ENCODE measurements at regions not wholly inside any gene's neighbourhood (a gene's known extent, or its start where the extent isn't known, plus 50 kb on each side); places are given as distances from the start of the nearest gene placed in this dataset.
"Not testable (repeated sequence)": the region's sequence is repeated elsewhere in the genome, so short reads cannot be mapped to it uniquely, and the experiment has no call there.

- no peaks in the 10 kb centered on the region for H3K36me3 ChIP-seq (ENCODE audit: insufficient read depth in 1 of 2, low read depth in 1 of 2)
- intact Hi-C loops (cut with DNase I), result no loop called here
- TF ChIP-seq CTCF (IDR thresholded peaks at IDR 0.05), result no peak
- no peak overlapping the region for H3K4me3 ChIP-seq
- ATAC-seq, result no peak
- DNase-seq, result no peak
- H3K4me1 ChIP-seq, result no peaks in the 10 kb centered on the region
- H3K27ac ChIP-seq, result no peak overlapping the region
- H3K9me3 ChIP-seq, result no peaks in the 10 kb centered on the region
- H3K27me3 ChIP-seq (ENCODE audit: insufficient read depth in 3 of 3, low read length in 2 of 3), result peaks cover 0 to 24% (median 1%) of the 10 kb centered on the region in 3 donors
- 47 to 53% (median 50%) methylated on average over 6 of the region's 6 CpGs for WGBS, 3 donors
Measured at GRCh38 chr13:27348461-27348860, 76.0 kb upstream of the GTF3A start.

GRCh38 chr13:27349458-27349857, 75.0 kb upstream of the GTF3A start:
- H3K36me3 ChIP-seq (ENCODE audit: insufficient read depth in 1 of 2, low read depth in 1 of 2), result no peaks in the 10 kb centered on the region
- H3K4me3 ChIP-seq, result no peak overlapping the region
- H3K9me3 ChIP-seq, result no peaks in the 10 kb centered on the region
- no peak for DNase-seq
- H3K27me3 ChIP-seq (ENCODE audit: insufficient read depth in 3 of 3, low read length in 2 of 3), result peaks cover 0 to 23% (median 0%) of the 10 kb centered on the region in 3 donors
- intact Hi-C loops (cut with DNase I), result no loop called here
- 66 to 83% (median 71%) methylated on average over 3 of the region's 3 CpGs for WGBS, 3 donors
- H3K27ac ChIP-seq, result no peak overlapping the region
- no peak for ATAC-seq
- no peak for TF ChIP-seq CTCF (IDR thresholded peaks at IDR 0.05)
- H3K4me1 ChIP-seq, result no peaks in the 10 kb centered on the region

GRCh38 chr13:27350825-27351224, 73.6 kb upstream of the GTF3A start:
- ATAC-seq, result not testable (repeated sequence)
- 87 to 90% (median 89%) methylated on average over 6 of the region's 6 CpGs for WGBS, 3 donors

GRCh38 chr13:27352698-27353097, 71.7 kb upstream of the GTF3A start:
- H3K36me3 ChIP-seq (ENCODE audit: insufficient read depth in 1 of 2, low read depth in 1 of 2), result no peaks in the 10 kb centered on the region
- DNase-seq (no peak), ATAC-seq (no peak)
- H3K4me1 ChIP-seq, result no peaks in the 10 kb centered on the region
- WGBS, 3 donors, result 84 to 85% (median 85%) methylated on average over 11 of the region's 11 CpGs
- intact Hi-C loops (cut with DNase I), result no loop called here
- H3K27ac ChIP-seq, result no peak overlapping the region
- H3K9me3 ChIP-seq, result no peaks in the 10 kb centered on the region
- peaks cover 0 to 16% (median 0%) of the 10 kb centered on the region in 3 donors for H3K27me3 ChIP-seq (ENCODE audit: insufficient read depth in 3 of 3, low read length in 2 of 3)
- H3K4me3 ChIP-seq, result no peak overlapping the region
- TF ChIP-seq CTCF (IDR thresholded peaks at IDR 0.05), result no peak

More at GRCh38 chr13:27350825-27351224, 73.6 kb upstream of the GTF3A start:
- peaks cover 0 to 23% (median 0%) of the 10 kb centered on the region in 3 donors for H3K27me3 ChIP-seq (ENCODE audit: insufficient read depth in 3 of 3, low read length in 2 of 3)
- intact Hi-C loops (cut with DNase I); H3K27ac ChIP-seq; DNase-seq; H3K4me1 ChIP-seq; H3K36me3 ChIP-seq (ENCODE audit: insufficient read depth in 1 of 2, low read depth in 1 of 2); H3K9me3 ChIP-seq; H3K4me3 ChIP-seq: not testable (repeated sequence)

GRCh38 chr13:27353166-27353583, 71.2 kb upstream of the GTF3A start:
- no peaks in the 10 kb centered on the region for H3K9me3 ChIP-seq
- H3K27ac ChIP-seq, result no peak overlapping the region
- H3K4me1 ChIP-seq, result no peaks in the 10 kb centered on the region
- H3K27me3 ChIP-seq (ENCODE audit: insufficient read depth in 3 of 3, low read length in 2 of 3), result peaks cover 0 to 14% (median 0%) of the 10 kb centered on the region in 3 donors
- no peak for DNase-seq
- no peak for ATAC-seq
- H3K36me3 ChIP-seq (ENCODE audit: insufficient read depth in 1 of 2, low read depth in 1 of 2), result no peaks in the 10 kb centered on the region
- intact Hi-C loops (cut with DNase I), result no loop called here
- no peak overlapping the region for H3K4me3 ChIP-seq
- no peak for TF ChIP-seq CTCF (IDR thresholded peaks at IDR 0.05)
- 77 to 85% (median 80%) methylated on average over 9 of the region's 9 CpGs for WGBS, 3 donors
